Panc1 (cell line): ENCODE measurements at regions not wholly inside any gene's neighbourhood (a gene's known extent, or its start where the extent isn't known, plus 50 kb on each side); places are given as distances from the start of the nearest gene placed in this dataset.

Experiments used
- ATAC-seq: fragments of 200-7000 bp; cut with Tn5 transposase; 2 replicates; pipeline ENCODE4 v1.9.1; 2020; ENCODE audit warnings: mild to moderate bottlenecking, moderate library complexity
- BruUV-seq: library from RNA; stranded (reverse); fragments of 400-500 nt; replicated peaks from 2 replicates; lab custom pipeline; 2021; lab: Mats Ljungman, UMichigan
- CTCF ChIA-PET: fragments of 300-600 bp; sonication (Branson Sonifier 250); formaldehyde crosslinking; loops from one replicate; lab custom pipeline; 2022; ENCODE audit warnings: antibody characterized with exemption; lab: Charles Lee
- POLR2A ChIA-PET: fragments of 300-600 bp; sonication (Branson Sonifier 250); formaldehyde crosslinking; loops from one replicate; lab custom pipeline; 2022; ENCODE audit warnings: antibody characterized with exemption; lab: Charles Lee
- DNase-seq: peaks from one replicate; pipeline ENCODE4 v3.0.0-alpha.2; 2010; ENCODE audit warnings: low read depth, low spot score
- H3K27ac ChIP-seq: 2 replicates; pipeline ENCODE4 v1.5.1; 2011; ENCODE audit warnings: mild to moderate bottlenecking, low read length, inconsistent platforms
- H3K27me3 ChIP-seq: fragments of 200-500 bp; sonication (Bioruptor generic); 2 replicates; pipeline ENCODE4 v1.6.0; 2014; ENCODE audit warnings: low read length, inconsistent platforms; ENCODE audit not compliant: control insufficient read depth, insufficient read depth
- H3K36me3 ChIP-seq: fragments of 200-500 bp; sonication (Bioruptor generic); 2 replicates; pipeline ENCODE4 v1.5.1; 2014; ENCODE audit warnings: inconsistent platforms, mild to moderate bottlenecking, low read length, moderate library complexity; ENCODE audit not compliant: control insufficient read depth, insufficient read depth
- H3K4me1 ChIP-seq: 2 replicates; pipeline ENCODE4 v1.5.1; 2011; ENCODE audit warnings: inconsistent platforms, mild to moderate bottlenecking, low read length, moderate library complexity; ENCODE audit not compliant: control insufficient read depth, insufficient read depth
- H3K4me3 ChIP-seq, 2 experiments: 2 replicates each; pipeline ENCODE4 v1.5.1; 2011 to 2012; ENCODE audit warnings: low read depth in 2 of 2, low read length in 2 of 2, mild to moderate bottlenecking in 2 of 2, inconsistent platforms in 1 of 2, moderate library complexity in 1 of 2
- H3K9me3 ChIP-seq: fragments of 200-500 bp; sonication (Bioruptor generic); 2 replicates; pipeline ENCODE4 v1.5.1; 2014; ENCODE audit warnings: low read depth, mild to moderate bottlenecking, inconsistent platforms, low read length, moderate library complexity; ENCODE audit not compliant: control insufficient read depth, insufficient read depth
- CTCF ChIP-seq: fragments of 450-650 bp; IDR thresholded peaks from 2 replicates; pipeline ENCODE4 v1.5.1; 2017; ENCODE audit warnings: mild to moderate bottlenecking
- POLR2AphosphoS5 ChIP-seq: IDR thresholded peaks from 2 replicates; pipeline ENCODE4 v1.6.1; 2012; ENCODE audit warnings: mild to moderate bottlenecking, low read depth, low read length, moderate library complexity
- REST ChIP-seq, 2 experiments: IDR thresholded peaks; 2 replicates each; pipeline ENCODE4 v1.6.1; 2011 to 2012; ENCODE audit warnings: low read depth in 2 of 2, control low read depth in 1 of 2, low read length in 1 of 2, mild to moderate bottlenecking in 1 of 2, moderate library complexity in 1 of 2; ENCODE audit not compliant: insufficient read depth in 1 of 2
- SIN3A ChIP-seq: IDR thresholded peaks from 2 replicates; pipeline ENCODE4 v1.6.1; 2012; ENCODE audit warnings: low read depth, mild to moderate bottlenecking, low read length, moderate library complexity, borderline replicate concordance; ENCODE audit not compliant: insufficient read depth
- TCF7L2 ChIP-seq: IDR thresholded peaks from 2 replicates; pipeline ENCODE4 v1.6.1; 2011; ENCODE audit warnings: mild to moderate bottlenecking, low read depth, low read length, inconsistent platforms
- in situ Hi-C: cut with HindIII; loops from 2 replicates; pipeline ENCODE4 v1.10.0; 2016; ENCODE audit warnings: low sequenced_read_pairs, low pct_unique_long_range_greater_than_20kb
- intact Hi-C: fragments of 100-400 bp; cut with micrococcal nuclease; formaldehyde crosslinking; loops from one replicate; pipeline ENCODE4 v1.10.0; 2022; ENCODE audit not compliant: unreplicated experiment

GRCh38 chr2:198414976-198415375 is 610.6 kb downstream of the PLCL1 start:
- Histone ChIP-seq H3K9me3 (no peaks in the 10 kb centered on the region), H3K4me3 (no peak overlapping the region), H3K27ac (no peak overlapping the region), H3K4me1 (no peaks in the 10 kb centered on the region), H3K27me3 (no peaks in the 10 kb centered on the region), H3K36me3 (no peaks in the 10 kb centered on the region)
- intact Hi-C loops: no loop called here
- in situ Hi-C loops: no loop called here
- POLR2A ChIA-PET: no interaction called here
- ATAC-seq: no peak
- TF ChIP-seq CTCF: no peak
- no peak for TF ChIP-seq POLR2AphosphoS5
- no peak for TF ChIP-seq REST (IDR thresholded peaks at IDR 0.05; ENCODE audit: insufficient read depth in 1 of 2, low read depth in 2 of 2, low read length in 1 of 2)
- TF ChIP-seq SIN3A: no peak
- no peak for TF ChIP-seq TCF7L2
- no TSS peak for BruUV-seq
- DNase-seq: no peak
- CTCF ChIA-PET: no interaction called here

- no peaks in the 10 kb centered on the region for H3K36me3 ChIP-seq
- intact Hi-C loops: no loop called here
- no peak overlapping the region for H3K27ac ChIP-seq
- no peak for DNase-seq
- H3K27me3 ChIP-seq: no peaks in the 10 kb centered on the region
- no peak overlapping the region for H3K4me3 ChIP-seq
- no peaks in the 10 kb centered on the region for H3K4me1 ChIP-seq
- in situ Hi-C loops: no loop called here
- no TSS peak for BruUV-seq
- no peaks in the 10 kb centered on the region for H3K9me3 ChIP-seq
- ATAC-seq: no peak
- TF ChIP-seq POLR2AphosphoS5 (no peak), SIN3A (no peak), REST (IDR thresholded peaks at IDR 0.05; ENCODE audit: insufficient read depth in 1 of 2, low read depth in 2 of 2, low read length in 1 of 2) (no peak), CTCF (no peak), TCF7L2 (no peak)
- CTCF ChIA-PET: no interaction called here
- POLR2A ChIA-PET: no interaction called here
Measured at GRCh38 chr2:198411936-198412335, 607.5 kb downstream of the PLCL1 start.
